ENCODE measurements at regions not wholly inside any gene's neighbourhood (a gene's known extent, or its start where the extent isn't known, plus 50 kb on each side); places are given as distances from the start of the nearest gene placed in this dataset.

DNA sequence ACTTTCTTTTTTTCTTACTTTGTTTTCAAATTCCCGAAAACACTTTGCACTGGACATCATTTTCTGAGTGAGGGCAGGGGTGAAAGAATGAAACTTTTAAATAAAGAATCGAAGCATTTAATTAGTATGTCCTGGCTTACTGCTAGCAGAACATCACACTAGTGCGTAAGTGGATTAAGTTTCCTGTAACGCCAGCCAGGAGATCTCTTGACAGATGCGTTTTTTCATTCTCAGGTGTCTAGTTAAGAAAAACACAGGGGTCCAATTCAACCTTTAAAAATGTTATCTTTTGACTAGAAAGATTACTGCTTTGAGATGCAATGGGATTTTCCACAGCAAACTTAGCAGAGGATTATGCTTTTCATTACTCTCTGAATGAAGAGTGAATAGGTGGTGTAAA, 858.8 kb upstream of the EPHA7 start:
- Histone ChIP-seq H3K4me1 (no peaks in the 10 kb centered on the region), H3K4me3 (no peak overlapping the region), H3K9me3 (no peaks in the 10 kb centered on the region), H3K36me3 (no peaks in the 10 kb centered on the region), H3K27me3 (no peaks in the 10 kb centered on the region), H3K27ac (no peak overlapping the region)
- ATAC-seq (no peak), DNase-seq (no peak)
- no peak for TF ChIP-seq CTCF (IDR thresholded peaks at IDR 0.05)
- intact Hi-C loops (cut with DNase I): no loop called here

- no peak for TF ChIP-seq CTCF (IDR thresholded peaks at IDR 0.05)
- H3K27ac ChIP-seq: no peak overlapping the region
- H3K36me3 ChIP-seq: no peaks in the 10 kb centered on the region
- H3K4me3 ChIP-seq: no peak overlapping the region
- no peaks in the 10 kb centered on the region for H3K9me3 ChIP-seq
- intact Hi-C loops (cut with DNase I): no loop called here
- no peaks in the 10 kb centered on the region for H3K27me3 ChIP-seq
- DNase-seq (no peak), ATAC-seq (no peak)
- no peaks in the 10 kb centered on the region for H3K4me1 ChIP-seq
These were observed 853.0 kb upstream of the EPHA7 start for GRCh38 chr6:94272327-94272726.

- Histone ChIP-seq H3K9me3 (peaks cover 0 to 2% of the 10 kb centered on the region in 2 donors), H3K4me1 (no peaks in the 10 kb centered on the region), H3K27ac (no peak overlapping the region), H3K4me3 (no peak overlapping the region), H3K27me3 (no peaks in the 10 kb centered on the region), H3K36me3 (no peaks in the 10 kb centered on the region)
- DNase-seq: peak in 3 of 4 donors; percentile 8 to 19 (median 9)
- ATAC-seq: no peak
- no peak for TF ChIP-seq CTCF (IDR thresholded peaks at IDR 0.05)
- intact Hi-C loops (cut with DNase I): no loop called here
These were observed 851.0 kb upstream of the EPHA7 start for GRCh38 chr6:94270091-94270948.

- Histone ChIP-seq H3K27ac (no peak overlapping the region), H3K4me1 (no peaks in the 10 kb centered on the region), H3K4me3 (no peak overlapping the region), H3K27me3 (no peaks in the 10 kb centered on the region), H3K9me3 (peaks cover 0 to 10% of the 10 kb centered on the region in 2 donors), H3K36me3 (no peaks in the 10 kb centered on the region)
- no peak for TF ChIP-seq CTCF (IDR thresholded peaks at IDR 0.05)
- intact Hi-C loops (cut with DNase I): no loop called here
- no peak for ATAC-seq
- DNase-seq: no peak
These were observed 849.9 kb upstream of the EPHA7 start for GRCh38 chr6:94269256-94269655.

- Histone ChIP-seq H3K4me1 (no peaks in the 10 kb centered on the region), H3K36me3 (no peaks in the 10 kb centered on the region), H3K27ac (no peak overlapping the region), H3K27me3 (no peaks in the 10 kb centered on the region), H3K4me3 (no peak overlapping the region), H3K9me3 (peaks cover 0 to 14% of the 10 kb centered on the region in 2 donors)
- intact Hi-C loops (cut with DNase I): no loop called here
- DNase-seq (no peak), ATAC-seq (no peak)
- TF ChIP-seq CTCF (IDR thresholded peaks at IDR 0.05): no peak
These were observed 841.4 kb upstream of the EPHA7 start for GRCh38 chr6:94260765-94261164.
